GM21737 (cell line): ENCODE measurements at regions not wholly inside any gene's neighbourhood (a gene's known extent, or its start where the extent isn't known, plus 50 kb on each side); places are given as distances from the start of the nearest gene placed in this dataset.

Experiments
- ATAC-seq: cut with Tn5 transposase; IDR thresholded peaks from one replicate; pipeline ENCODE4 v1.9.1; 2021; ENCODE audit warnings: mild to moderate bottlenecking, moderate library complexity; ENCODE audit not compliant: unreplicated experiment

- ATAC-seq: no peak
Measured at GRCh38 chr3:104575634-104576033, 791.1 kb upstream of the ALCAM start.

- no peak for ATAC-seq
Measured at GRCh38 chr3:104578558-104578957, 788.2 kb upstream of the ALCAM start.

- ATAC-seq: no peak
Measured at GRCh38 chr3:104582092-104582491, 784.6 kb upstream of the ALCAM start.

DNA sequence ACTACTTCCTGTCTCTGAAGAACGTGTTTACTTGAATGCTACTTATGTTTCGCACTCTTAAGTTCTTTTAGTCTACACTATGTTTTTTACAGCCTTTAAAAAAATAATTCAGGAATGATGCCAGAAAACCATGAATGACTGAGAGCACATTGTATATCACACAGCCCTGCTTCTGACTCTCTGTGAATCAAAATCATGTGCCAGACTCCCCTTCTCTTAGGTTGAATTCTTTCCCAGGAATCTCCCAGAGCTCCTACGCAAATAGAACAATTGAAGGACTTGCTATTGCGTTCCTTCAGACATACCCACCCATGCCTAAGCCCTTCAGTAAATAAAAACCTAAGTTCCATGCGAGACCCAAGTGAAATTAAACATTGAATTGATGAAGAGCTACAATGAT lies 782.0 kb upstream of the ALCAM start:
- no peak for ATAC-seq

DNA sequence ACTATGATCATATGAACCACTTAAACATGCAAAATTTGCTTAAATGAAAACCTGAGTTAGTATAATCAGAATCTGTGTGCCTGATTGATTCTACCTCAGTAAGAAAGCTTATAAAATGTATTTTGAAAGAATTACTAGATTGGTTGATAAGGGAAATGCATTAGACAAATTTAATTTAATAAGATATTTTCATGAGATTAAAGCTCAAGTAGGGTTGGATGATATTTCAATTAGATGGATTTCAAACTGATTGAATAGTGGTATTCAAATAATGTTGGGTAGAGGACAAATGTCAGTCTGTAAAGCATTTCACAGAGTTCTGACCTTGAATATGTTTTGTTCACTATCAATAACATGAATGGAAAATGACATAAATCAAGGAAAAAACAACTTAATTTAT lies 780.4 kb upstream of the ALCAM start:
- ATAC-seq: no peak

GRCh38 chr3:104588442-104588841 lies 778.3 kb upstream of the ALCAM start:
- ATAC-seq: no peak

DNA sequence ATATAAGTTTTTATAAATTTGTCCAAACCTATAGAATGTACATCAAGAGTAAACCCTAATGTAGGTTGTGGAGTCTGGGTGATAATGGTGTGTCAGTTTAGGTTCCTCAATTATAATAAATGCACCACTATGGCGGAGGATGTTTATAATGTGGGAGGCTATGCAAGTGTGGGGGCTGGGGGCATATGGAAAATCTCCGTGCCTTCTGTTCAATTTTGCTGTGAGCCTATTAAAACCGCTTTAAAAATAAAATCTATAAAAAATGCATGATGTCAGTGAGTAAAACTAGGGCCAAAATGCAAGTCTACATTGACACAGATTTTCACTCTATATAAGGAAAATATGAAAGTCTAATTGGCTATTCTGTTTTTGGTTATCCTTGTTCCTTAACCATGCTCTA lies 774.9 kb upstream of the ALCAM start:
- no peak for ATAC-seq

- ATAC-seq: no peak
Measured at GRCh38 chr3:104594491-104594890, 772.2 kb upstream of the ALCAM start.

- ATAC-seq: no peak
Measured at GRCh38 chr3:104596054-104596453, 770.7 kb upstream of the ALCAM start.

GRCh38 chr3:104596551-104596950 lies 770.2 kb upstream of the ALCAM start:
- ATAC-seq: peak; percentile 74

- ATAC-seq: no peak
Measured at GRCh38 chr3:104598848-104599511, 767.7 kb upstream of the ALCAM start.

GRCh38 chr3:104604326-104605010 lies 762.2 kb upstream of the ALCAM start:
- ATAC-seq: no peak

- no peak for ATAC-seq
Measured at GRCh38 chr3:104606812-104607211, 759.9 kb upstream of the ALCAM start.

GRCh38 chr3:104610730-104611652 lies 755.7 kb upstream of the ALCAM start:
- no peak for ATAC-seq

DNA sequence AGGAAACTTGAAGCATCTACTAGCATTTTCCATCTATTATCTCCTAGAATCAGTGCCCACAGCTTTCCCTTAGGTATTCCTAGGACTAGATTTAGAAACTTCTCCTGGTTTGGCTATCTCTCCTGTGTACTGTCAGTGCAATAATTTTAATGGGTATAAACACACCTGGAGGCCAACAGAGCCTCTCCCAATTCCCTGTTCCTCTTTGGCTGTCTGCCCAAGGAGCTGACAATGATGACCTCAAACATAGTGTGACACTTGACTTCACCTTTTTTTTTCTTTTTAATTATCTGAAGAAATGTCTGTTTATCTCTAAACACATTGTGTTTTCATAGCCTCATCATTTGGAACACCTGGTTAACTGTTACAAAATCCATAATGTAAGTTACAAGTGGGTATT lies 754.5 kb upstream of the ALCAM start:
- ATAC-seq: no peak

DNA sequence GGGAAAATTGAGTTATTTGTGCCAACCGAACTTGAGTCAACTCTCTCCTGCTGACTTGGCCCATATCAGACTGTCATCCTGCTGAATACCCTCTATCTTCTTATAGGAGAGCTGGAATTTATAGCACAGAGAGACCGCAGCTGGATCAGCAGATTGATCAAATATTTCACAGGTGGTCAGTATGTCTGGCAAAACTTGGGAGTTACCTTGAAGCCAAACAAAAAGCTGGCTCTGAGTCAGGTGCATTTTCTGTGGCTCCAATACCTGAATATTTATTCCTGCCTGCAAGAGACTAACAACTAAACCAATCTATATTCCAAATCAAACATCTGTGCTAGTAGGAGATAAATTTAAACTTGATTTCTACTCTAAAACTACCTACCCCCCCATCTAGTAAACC lies 752.1 kb upstream of the ALCAM start:
- ATAC-seq: no peak

DNA sequence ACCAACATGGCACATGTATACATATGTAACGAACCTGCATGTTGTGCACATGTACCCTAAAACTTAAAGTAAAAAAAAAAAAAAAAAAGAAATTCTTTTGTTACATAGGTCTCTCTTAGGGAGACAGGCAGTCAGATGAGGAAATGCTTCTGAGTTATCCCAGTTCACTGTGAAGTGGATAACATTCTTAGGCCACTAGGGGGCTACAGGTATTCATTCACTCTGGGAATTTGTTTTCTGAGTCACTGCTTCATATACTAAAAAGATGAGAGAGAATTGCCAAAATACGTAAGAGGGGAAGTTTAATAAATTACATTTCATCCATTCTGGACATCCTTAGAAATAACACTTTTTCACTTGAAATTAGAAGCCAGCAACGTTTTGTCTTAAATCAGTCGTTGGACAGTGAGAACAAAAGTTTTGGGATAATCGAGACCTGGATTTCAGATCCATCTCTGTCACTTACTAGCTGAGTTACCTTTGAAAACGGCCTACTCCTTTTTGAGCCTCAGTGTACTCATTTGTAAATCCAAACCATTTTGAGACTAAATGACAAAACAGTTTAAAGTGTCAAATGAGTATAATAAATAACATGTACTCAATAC lies 738.4 kb upstream of the ALCAM start:
- no peak for ATAC-seq

- ATAC-seq: no peak
Measured at GRCh38 chr3:104629038-104629437, 737.7 kb upstream of the ALCAM start.

GRCh38 chr3:104631254-104631653 lies 735.5 kb upstream of the ALCAM start:
- no peak for ATAC-seq

DNA sequence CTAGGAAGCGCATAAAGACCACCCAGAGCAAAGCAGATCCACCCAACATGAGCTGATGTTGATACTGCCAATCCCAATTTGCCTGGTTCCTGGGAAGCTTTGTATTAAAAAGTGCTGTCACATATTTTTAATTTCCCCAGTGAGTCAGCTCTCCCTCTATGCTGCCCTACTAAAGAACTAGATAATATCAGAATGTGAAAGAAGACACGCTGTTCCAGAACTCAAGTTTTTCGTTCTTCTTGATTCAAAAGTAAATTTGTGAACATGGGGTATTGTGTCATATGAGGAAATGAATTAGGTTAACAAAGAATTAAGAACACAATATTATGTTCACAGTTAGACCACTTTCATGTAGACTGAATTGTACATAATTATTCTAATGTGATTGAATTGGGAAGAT lies 734.2 kb upstream of the ALCAM start:
- no peak for ATAC-seq

- ATAC-seq: no peak
Measured at GRCh38 chr3:104632947-104633346, 733.8 kb upstream of the ALCAM start.
